Activated CD4-positive, alpha-beta T cell treated with anti-CD3 and anti-CD28 coated beads, Interleukin-2, Interleukin-4, amounts not matched to agents 100 ng/mL and 50 ng/mL, durations not matched to agents 16 hours and 8 hours (primary cell): ENCODE measurements at regions not wholly inside any gene's neighbourhood (a gene's known extent, or its start where the extent isn't known, plus 50 kb on each side); places are given as distances from the start of the nearest gene placed in this dataset.

Experiments
- DNase-seq: peaks from one replicate; pipeline ENCODE4 v3.0.0-alpha.2; 2020; ENCODE audit warnings: low spot score

DNA sequence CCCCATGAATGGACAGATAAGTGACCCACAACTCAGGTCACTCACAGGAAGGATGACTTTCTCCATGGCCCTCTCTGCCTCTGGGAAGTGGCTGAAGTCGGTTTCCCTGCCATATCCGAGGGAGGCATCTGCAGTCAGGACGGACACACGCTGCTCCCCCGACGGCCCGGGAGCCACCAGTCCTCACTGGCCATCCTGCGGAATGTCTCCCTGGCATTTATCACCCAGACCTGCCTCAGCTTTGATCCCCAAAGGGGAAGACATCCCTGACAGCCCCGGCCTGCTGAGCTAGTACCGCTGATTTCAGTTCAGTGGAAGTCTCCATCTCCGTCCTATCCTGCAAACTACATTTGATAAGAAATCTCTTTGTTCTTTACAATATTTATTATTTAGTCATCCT, 339.5 kb upstream of the MKI67 start:
- no peak for DNase-seq

DNA sequence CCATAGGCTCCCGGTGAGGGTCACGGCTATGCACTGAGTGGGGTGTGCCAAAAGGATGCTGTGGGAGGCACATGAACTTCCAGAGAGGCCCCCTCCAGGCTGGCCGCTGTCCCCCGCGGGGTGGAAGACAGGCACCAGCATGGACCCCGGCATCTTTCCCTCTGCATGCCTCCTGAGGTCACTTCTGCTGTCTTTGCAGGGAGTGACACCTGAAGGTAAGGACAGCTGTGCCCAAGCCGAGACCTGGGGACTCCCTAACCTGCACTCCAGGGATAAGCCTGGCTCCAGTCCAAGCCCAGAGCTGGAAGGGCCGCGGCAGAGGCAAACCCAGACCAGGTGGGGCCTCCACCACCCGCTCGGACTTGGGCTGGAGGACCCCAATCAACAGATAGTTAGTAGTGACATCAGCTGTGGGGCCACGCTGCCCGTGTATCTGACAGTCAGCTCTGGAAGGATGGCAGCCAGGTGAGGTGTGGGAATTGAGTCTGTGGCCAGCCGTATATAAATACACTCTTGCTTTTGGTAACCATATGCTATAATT, 340.7 kb upstream of the MKI67 start:
- no peak for DNase-seq

DNA sequence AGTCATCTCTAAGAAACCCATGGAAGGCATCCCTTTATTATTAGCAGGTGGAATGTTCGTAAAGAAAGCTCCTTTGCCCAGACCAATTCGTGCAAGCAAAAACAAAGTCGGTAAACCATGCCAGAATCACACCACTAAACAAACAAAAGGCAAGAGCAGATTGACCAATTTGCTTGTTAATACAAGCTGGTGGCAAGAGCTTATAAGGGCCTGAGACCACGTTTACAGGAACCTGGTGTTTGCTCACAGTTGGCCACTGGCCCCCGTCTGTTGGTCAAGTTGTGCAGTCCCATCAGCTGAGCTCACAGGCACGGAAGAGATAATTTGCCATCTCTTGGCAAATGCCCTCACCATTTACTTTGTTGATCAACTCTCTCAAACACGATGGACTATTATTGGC, 342.2 kb upstream of the MKI67 start:
- no peak for DNase-seq

DNA sequence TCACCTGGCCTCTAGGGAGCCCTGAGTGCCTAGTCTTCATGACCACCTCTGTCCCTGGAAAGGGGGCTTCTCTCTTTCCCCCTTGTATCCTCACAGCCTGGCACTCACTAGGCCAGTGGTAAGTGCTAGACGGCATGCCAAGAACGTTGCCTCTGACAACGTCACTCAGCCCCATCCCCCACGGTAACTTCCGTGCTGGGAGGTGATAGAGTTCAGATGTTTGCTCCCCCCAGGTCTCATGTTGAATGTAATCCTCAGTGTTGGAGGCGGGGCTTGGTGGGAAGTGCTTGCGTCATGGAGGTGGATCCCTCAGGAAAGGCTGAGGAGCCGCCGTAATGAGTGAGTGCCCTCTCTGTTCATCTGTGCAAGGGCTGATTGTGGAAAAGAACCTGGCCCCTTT, 343.3 kb upstream of the MKI67 start:
- no peak for DNase-seq

DNA sequence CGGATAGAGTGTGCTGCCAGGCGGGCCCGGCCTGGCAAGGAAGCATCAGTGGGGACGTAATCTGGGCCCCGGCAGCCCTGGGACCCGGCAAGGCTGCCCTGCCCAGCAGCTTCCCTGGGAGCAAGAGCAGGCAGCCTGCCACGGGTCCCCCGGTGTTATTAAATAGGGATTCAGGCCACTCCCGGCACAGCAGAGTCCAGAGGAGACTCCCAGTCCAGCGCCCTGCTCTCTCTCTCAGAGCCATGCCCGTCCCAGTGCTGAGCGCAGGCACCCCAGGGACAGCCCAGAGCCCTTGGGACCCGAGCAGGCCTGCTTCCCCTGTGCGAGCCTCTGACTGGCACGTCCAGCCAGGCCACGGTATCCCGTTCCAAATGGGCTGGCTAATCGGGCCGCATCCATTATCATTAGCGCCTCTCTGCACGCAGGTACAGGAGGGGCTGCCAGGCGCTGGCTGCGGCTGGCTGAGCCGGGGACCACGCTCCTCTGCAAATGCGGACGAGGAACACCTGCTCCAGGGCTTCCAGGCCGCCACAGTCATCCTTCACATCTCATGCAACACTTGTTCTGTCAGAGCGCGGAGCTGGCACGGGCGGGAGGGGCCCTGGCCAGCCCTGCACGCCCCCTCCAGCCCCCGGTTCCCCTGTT, 344.2 kb upstream of the MKI67 start:
- DNase-seq: no peak

DNA sequence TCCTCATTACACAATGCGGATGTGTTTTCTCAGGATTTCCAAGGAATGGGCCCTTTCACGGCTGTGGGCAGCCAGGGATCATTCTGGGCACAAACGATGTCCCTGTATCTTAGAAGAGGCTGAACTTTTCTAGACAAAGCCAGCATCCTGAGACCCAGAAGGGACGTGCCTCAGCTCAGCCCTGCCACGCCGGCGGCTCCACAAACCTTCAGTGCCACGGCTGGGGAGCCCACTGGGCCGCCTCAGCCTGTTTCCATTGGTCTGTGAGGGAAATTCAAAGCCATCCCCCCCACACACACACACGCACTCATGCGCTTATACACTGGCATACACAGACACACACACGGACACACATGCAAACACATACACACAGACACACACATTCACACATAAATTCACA, 344.9 kb upstream of the MKI67 start:
- no peak for DNase-seq

DNA sequence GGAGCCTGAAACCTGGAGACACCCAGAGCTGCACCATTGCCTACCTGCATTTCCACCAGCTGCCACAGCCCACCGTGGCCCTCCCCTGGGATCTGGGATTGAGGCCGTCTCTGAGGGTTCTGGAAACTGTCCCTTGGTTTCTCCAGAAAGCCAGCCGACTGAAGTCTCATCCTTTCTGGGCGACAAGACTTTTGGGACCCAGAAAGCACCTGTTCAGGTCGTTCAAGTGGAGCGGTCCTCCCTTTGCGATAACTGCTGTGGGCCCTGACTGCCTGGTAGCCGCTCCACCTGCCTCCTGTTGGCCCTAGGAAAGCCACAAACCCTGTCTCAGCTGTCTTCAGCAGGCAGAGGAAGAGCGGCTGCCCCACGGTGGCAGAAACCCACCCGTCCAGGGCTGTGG, 346.0 kb upstream of the MKI67 start:
- no peak for DNase-seq

DNA sequence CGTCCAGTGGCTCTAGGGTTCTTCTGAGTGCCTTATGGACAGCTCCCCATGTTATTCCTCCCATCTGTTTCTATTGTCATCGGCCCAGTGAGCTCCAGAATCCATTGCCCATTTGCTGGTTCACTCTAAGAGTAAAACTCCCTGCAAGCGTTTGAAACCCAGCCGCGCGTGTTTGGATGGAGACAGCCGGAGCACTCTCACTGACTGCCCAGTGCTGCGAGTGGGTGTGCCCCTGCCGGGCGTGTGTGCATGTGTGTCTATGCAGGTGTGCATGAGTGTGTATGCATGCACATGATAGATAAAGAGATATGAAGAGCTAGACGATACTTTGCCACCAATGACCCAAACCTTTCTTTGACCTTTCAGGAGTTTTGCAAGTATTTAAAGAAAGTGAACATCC, 347.2 kb upstream of the MKI67 start:
- DNase-seq: no peak

DNA sequence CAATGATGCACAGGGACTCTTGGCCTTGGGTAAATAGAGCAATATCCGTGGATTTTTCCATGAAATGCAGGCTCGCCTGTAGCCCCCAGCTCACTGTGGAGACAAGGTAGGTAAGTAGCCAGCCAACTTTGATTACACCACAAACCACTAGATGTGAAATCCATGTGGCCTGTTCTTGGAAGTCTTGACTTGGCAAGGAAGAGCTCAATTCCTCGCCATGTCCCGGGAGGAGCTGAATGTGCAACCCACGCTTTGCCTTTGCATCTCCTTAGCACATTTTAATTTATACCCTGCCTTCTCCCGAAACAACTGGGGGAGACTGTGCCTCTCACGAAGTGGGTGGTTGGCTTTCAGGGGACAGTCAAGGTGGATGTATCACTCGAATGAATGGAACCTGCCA, 347.7 kb upstream of the MKI67 start:
- DNase-seq: no peak

DNA sequence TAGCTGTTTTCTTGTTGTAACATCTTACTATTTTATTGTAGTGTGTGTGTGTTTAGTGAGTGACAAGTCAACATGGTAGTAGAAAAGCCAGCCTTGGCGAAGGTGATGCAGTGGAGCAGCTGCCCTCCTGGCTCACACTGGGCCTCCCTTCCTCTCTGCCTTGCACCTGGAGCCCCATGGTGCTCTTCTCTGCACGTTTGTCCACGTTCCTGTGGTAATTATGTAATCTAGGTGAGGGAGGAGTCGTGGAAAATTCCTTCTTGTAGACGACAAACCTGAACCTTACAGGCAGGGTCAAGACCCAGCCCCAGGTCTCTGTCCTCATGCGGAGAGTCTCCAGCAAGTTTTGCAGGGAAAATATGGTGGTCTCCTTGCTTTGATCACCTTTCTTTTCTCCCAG, 348.3 kb upstream of the MKI67 start:
- DNase-seq: no peak

DNA sequence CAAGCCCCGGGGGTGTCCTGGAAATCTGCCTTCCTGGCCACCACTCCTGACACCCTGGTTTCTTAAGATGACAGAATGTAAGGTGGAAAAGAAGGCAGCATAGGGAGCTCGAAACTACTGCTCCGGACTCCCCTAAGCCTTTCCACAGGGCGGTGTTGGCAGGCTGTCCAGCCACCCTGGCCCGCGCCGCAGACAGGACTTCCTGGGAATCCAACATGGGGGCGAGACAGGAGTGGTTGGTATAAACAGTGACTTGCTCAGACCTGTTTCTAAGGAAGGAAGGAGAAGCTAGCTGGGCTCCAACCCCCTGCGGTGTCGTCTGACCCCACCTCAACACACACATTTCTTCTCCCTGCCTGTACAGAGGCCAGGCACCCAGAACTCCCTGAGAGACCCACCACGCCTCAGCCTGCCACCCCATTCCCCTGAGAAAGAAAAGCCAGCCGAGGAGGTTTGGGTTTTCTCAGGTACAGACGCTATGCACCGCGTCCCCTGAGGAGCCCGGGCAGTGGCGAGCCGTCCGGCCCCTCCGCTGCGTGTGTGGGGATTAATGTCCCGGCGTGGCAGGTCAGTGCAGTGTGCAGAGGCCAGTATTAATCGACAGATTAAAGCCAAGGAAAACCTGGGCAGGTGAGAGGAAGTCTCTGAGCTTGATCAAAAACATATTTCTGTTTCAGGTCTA, 349.6 kb upstream of the MKI67 start:
- no peak for DNase-seq

DNA sequence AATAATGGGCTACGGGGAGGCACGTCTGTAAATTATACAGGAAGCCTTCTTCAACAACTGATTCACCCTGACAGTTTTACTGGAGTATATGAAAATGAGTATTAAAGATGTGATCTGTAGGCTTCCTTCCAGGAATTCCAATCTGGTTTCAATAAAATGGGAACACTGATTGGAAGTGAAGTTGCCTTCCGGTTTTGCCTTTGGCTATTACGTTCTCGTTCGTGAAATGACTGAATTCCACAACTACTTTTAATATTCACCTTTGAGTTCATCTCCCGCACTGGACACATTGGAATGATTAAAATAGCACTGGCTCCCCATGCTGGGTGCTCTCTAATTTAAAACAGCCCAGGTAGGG, 350.1 kb upstream of the MKI67 start:
- DNase-seq: no peak

DNA sequence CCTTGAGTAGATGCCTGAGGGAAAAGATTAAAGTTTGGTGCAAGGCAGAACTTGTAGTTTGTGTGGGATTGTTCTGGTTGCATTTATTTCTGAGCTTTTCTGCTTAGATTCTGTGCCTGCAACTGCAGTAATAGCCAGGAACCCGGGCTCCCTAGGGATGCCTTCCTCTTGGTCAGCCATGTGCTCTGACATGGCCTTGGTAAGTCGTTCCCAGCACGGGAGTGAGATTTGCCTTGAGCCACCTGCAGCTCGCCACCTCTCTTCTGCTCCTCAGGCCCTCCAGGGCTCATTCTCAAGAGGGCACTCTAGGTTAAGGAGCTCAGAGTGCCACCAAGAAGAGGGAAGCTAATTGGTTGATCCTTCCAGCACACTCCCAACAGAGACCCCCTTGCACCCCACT, 350.6 kb upstream of the MKI67 start:
- DNase-seq: no peak

DNA sequence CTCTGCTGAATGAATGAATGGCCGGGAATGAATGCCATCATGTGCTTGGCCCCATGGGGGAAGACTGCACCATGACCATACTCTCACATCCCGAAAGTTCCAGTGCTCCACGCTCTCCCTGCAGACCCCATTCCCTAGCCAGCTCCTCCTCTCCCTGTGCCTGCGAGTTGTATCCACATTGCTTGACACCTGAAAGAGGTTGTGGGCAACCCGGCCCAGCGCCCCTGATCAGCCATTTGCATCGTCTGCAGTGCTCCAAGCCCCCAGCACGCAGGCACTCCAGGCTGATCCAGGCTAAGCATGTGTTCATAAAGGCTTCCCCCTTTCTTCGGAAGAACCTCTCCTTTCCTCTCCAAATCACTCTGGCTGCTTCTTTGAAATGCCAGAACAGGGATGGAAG, 354.4 kb upstream of the MKI67 start:
- DNase-seq: no peak

DNA sequence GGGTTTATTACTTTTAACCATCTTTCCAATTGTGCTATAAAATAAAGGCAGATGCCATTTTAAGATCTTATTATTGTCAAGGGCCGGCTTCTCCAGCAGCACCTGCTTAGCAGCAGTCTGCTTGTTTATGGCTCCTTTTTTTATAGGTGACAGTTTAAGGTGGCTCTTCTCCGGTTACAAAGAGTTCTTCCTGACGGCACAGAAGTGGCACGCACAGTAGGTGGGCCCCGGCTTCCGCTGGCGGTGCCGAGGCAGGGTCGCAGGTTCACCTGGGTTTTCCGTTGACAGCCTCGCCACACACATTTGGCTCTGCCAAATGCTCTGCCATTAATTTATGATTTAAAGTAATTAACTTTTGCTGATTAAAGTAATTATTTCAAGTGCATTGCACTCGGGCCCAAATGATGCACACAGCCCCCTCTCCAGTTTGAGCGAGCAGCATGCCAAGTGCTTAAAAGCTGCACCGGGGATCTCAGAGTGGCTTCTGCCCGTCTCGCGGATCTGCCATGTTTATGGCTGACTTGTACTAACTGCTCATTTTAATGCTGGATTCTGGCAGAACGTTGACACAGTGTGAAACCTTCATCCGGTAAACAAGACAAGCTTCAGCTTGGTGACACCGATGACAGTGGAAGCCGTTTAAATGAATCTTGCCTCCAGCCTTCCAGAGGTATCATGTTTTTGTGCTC, 355.1 kb upstream of the MKI67 start:
- no peak for DNase-seq

DNA sequence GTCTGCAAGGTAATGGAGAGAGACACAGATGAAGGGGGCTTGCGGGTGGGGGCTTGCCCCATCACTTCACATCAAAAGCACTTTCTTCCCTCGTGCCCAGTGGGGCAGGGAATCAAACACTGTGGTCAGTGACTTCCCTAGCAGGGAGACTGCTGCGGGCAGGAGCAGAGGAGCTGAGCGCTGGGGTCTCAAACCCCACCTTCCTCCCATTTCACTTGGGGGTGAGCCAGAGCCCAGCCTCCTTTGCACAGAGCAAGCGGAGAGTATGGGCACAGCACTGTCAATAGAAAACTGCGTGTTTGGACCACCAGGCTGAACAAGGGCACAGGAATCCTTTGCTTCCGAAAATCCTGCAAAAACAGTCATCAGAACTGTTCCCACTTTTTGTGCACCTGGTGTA, 355.8 kb upstream of the MKI67 start:
- DNase-seq: no peak

DNA sequence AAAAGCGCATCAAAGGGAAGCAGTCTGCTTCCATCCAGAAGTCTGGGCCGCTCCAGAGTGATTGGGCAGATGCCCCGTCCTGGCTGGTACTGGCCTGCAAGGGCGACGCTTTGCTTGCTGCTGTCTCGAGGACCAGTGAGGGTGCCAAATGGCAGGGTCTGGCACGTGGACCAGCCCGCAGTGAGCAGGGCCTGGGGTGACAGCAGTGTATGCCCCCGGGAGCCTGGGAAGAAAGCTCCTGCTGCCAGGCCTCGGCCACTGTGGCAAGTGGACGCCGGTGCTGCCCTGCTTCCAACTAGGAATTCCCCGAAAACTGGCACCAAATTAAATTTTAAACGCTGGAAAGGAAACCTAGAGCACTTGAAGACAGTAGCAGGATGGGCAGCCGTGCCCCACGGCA, 357.0 kb upstream of the MKI67 start:
- no peak for DNase-seq

DNA sequence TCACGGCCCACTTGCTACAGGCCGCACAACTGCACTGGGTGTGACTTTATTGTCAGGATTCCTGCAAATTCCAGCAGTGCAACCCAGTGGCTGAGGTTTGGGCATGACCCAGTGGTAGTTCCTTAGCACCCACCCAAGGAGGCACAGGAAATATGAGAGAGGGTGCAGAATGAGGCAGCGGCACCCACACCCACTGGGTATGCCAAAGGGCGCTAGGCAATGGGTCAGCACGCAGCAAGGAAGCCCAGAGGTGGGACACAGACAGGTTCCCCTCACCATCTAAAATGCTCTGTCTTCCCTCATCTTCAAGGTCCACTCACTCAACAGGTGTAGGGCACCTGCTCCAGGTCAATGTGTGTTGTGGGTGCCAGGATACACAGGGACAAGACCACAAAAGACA, 357.8 kb upstream of the MKI67 start:
- DNase-seq: no peak

DNA sequence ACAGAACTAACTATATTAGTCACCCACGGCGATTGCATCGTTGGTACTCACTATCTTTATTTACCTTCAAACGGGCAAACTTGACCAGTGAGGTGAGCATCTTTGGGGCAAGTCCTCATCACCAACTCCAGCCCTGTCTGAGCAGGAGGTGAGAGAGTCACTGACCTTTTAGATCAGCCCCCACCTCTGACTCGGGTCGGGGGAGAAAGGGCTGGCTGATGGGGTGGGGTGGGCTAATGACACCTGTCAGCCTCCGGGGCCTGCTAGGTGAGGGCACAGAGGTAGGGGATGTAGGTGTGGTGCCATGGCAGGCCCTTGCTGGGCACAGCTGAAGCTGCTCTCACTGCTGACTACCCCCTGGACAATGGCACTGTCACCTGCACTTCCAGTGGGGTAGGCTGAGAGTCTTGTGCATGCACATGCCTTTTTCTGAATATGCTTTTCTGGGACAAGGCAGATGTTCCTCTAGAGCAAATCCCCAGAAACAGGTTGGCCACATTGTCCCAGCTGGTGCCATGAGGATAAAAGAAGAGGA, 359.5 kb upstream of the MKI67 start:
- no peak for DNase-seq

DNA sequence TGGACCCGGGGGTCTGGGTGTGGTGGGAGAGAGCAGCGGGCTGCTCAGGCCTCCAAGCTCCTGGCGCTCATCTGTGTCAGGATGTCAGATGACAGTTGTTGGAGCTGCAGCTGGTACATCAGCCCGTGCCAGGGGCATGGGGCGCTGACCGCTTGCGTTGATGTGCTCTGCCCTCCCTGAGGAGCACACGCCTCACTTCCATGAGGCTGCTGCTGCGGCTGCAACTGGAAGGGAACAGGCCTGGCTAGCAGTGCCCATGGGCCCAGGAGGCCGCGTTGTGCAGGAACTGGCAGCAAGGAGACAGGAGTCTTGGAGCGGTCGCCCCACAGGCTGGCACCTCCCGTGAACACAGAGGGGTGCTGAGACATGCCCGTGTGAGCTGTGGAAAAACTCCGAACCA, 361.3 kb upstream of the MKI67 start:
- no peak for DNase-seq

DNA sequence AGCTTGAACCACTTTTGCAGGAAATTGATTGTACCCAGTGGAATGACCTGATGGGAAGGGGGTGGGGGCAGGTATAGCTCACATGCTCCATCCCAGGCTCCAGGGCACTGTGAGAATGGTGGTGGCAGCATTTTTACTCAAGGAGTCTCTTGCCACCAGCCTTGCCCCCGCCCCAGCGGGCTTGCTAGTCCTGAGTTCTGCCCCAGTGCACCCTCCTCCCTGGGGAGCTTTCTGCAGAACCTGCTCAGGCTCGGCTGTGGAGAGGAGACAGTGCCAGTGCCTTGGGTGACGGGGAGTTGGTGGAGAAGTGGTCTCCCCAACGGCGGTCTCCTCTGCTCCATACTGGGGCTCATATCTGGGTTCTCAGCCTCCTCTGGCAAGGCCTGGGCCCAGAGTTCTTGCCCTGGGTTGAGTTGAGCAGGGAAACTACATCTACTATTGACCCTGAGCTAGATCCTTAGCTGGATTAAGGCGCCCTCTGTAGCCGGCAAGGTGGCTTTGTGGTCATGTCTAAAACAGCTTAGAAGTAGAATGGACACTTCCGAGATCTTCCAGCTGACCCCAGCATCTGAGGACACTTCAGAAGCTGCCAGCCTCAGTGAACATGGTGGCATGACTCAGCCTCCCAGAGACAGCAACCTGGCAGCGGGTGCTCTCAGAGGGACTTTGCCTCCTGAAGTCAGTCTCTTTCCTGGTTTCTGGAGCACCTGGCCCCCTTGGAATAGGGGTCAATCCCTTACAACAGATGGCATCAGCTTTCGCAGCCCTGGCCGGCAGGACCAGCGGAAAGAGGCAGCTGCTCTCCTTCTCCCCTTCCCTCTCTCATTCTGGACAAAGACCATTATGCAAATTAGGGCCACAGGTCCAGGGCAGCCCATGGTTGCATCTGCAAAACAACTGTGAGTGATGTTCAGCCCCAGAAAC, 363.4 kb upstream of the MKI67 start:
- no peak for DNase-seq

DNA sequence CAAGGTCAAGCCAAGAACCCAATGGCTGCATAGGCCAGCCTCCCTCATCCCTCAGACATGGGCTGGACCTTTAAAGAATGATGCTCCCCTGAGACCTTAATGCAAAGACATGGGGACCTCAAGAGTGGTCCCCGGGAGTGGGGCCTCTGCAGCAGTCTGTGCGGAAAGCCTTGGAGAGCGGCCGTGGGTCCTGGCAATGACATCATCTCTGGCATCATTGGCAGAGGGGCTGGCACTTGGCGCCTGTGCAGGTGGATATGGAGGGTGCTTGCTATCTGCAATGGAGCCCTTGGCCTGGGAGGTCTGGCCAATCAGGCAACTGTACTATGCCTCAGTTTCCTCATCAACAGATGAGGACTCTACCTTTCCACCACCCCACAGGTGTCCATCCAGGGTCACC, 365.5 kb upstream of the MKI67 start:
- no peak for DNase-seq
